DND-41 (cell line): ENCODE measurements at regions not wholly inside any gene's neighbourhood (a gene's known extent, or its start where the extent isn't known, plus 50 kb on each side); places are given as distances from the start of the nearest gene placed in this dataset.

Source experiments
- ATAC-seq: fragments of 200-7000 bp; cut with Tn5 transposase; 3 replicates; pipeline ENCODE4 v1.9.1; 2021; ENCODE audit warnings: low read depth; ENCODE audit not compliant: insufficient read depth
- DNase-seq: peaks from one replicate; pipeline ENCODE4 v3.0.0-alpha.2; 2020
- H2AFZ ChIP-seq: 2 replicates; pipeline ENCODE4 v1.6.0; 2012; ENCODE audit warnings: low read depth, low read length
- H3K27ac ChIP-seq: 2 replicates; pipeline ENCODE4 v1.5.1; 2012; ENCODE audit warnings: low read length, inconsistent platforms
- H3K27me3 ChIP-seq: fragments of 200-600 bp; sonication (generic); 2 replicates; pipeline ENCODE4 v1.6.0; 2012; ENCODE audit warnings: low read length, mild to moderate bottlenecking, inconsistent platforms; ENCODE audit not compliant: insufficient read depth, poor library complexity
- H3K36me3 ChIP-seq: 2 replicates; pipeline ENCODE4 v1.5.1; 2012; ENCODE audit warnings: low read length, inconsistent platforms; ENCODE audit not compliant: insufficient read depth
- H3K4me1 ChIP-seq: 2 replicates; pipeline ENCODE4 v1.5.1; 2012; ENCODE audit warnings: mild to moderate bottlenecking, low read length; ENCODE audit not compliant: insufficient read depth
- H3K4me2 ChIP-seq: 2 replicates; pipeline ENCODE4 v1.6.0; 2012; ENCODE audit warnings: mild to moderate bottlenecking, moderate library complexity, low read length, inconsistent platforms; ENCODE audit not compliant: insufficient read depth
- H3K4me3 ChIP-seq, 2 experiments: fragments of 200-600 bp in 1 of 2; shearing (Covaris generic) in 1 of 2; 2 replicates each; pipeline ENCODE4 v1.5.1; 2012 to 2016; ENCODE audit warnings: inconsistent platforms in 2 of 2, low read length in 2 of 2, mild to moderate bottlenecking in 2 of 2, low read depth in 1 of 2, moderate library complexity in 1 of 2
- H3K79me2 ChIP-seq: 2 replicates; pipeline ENCODE4 v1.6.0; 2012; ENCODE audit warnings: low read length, inconsistent platforms; ENCODE audit not compliant: insufficient read depth
- H3K9ac ChIP-seq: 2 replicates; pipeline ENCODE4 v1.6.0; 2012; ENCODE audit warnings: low read depth, mild to moderate bottlenecking, inconsistent platforms, low read length, moderate library complexity
- H3K9me3 ChIP-seq: 2 replicates; pipeline ENCODE4 v1.5.1; 2012; ENCODE audit warnings: low read length, moderate library complexity, mild to moderate bottlenecking, inconsistent platforms; ENCODE audit not compliant: insufficient read depth, severe bottlenecking
- H4K20me1 ChIP-seq: 2 replicates; pipeline ENCODE4 v1.6.0; 2012; ENCODE audit warnings: low read length; ENCODE audit not compliant: insufficient read depth
- EZH2 ChIP-seq: IDR thresholded peaks from 3 replicates; pipeline ENCODE4 v1.6.1; 2012; ENCODE audit warnings: borderline replicate concordance, low read depth, mild to moderate bottlenecking, moderate library complexity, low read length, inconsistent platforms; ENCODE audit not compliant: severe bottlenecking
- TF ChIP-seq, protein P1 (sequence below): IDR thresholded peaks from 2 replicates; pipeline ENCODE4 v1.5.1; 2012; ENCODE audit warnings: borderline replicate concordance, low read length, moderate library complexity, mild to moderate bottlenecking; ENCODE audit not compliant: poor library complexity, severe bottlenecking; ENCODE audit errors: extremely low read depth

DNA sequence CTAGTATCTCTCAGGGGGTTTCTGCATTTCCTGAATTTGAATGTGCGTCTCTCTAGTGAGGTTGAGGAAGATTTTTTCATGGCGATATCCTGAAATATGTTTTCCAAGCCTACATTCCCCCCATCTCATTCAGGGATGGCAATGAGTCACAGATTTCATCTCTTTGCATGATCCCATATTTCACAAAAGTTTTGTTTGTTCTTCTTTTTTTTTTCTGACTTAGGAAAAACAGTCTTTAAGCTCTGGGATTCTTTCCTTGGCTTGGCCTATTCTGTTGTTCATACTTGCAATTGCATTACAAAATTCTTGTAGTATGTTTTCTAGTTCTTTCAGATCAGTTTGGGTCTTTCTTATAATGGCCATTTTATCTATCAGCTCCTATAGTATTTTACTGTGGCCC lies 136.5 kb downstream of the DSEL start:
- Histone ChIP-seq H3K36me3 (no peaks in the 10 kb centered on the region), H4K20me1 (no peaks in the 10 kb centered on the region), H3K9ac (no peak overlapping the region), H3K9me3 (no peaks in the 10 kb centered on the region), H2AFZ (no peak overlapping the region), H3K27me3 (no peaks in the 10 kb centered on the region), H3K4me1 (no peaks in the 10 kb centered on the region), H3K27ac (no peak overlapping the region), H3K4me3 (no peak overlapping the region), H3K79me2 (no peaks in the 10 kb centered on the region), H3K4me2 (no peak overlapping the region)
- ATAC-seq (no peak), DNase-seq (no peak)
- TF ChIP-seq, protein P1, sequence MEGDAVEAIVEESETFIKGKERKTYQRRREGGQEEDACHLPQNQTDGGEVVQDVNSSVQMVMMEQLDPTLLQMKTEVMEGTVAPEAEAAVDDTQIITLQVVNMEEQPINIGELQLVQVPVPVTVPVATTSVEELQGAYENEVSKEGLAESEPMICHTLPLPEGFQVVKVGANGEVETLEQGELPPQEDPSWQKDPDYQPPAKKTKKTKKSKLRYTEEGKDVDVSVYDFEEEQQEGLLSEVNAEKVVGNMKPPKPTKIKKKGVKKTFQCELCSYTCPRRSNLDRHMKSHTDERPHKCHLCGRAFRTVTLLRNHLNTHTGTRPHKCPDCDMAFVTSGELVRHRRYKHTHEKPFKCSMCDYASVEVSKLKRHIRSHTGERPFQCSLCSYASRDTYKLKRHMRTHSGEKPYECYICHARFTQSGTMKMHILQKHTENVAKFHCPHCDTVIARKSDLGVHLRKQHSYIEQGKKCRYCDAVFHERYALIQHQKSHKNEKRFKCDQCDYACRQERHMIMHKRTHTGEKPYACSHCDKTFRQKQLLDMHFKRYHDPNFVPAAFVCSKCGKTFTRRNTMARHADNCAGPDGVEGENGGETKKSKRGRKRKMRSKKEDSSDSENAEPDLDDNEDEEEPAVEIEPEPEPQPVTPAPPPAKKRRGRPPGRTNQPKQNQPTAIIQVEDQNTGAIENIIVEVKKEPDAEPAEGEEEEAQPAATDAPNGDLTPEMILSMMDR: no peak
- no peak for TF ChIP-seq EZH2

DNA sequence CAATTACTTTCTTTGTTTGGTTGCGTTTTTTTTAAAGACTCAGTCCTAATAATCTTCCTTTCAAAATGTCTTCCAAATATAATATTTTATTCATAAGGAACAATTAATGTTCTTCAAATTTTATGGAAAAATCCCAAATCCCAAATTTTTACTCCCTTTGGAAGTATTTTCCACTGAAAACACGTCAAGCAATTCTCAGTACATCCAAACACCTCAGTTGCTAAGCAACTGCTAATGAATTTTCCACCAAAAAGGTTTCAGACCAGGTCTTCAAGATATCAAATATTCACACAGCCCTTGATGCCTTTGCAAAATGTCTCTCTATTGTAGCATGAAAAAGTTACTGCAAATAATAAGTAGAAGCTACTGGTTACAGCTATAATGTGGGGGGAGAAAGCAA lies 140.1 kb downstream of the DSEL start:
- no peak overlapping the region for H2AFZ ChIP-seq
- H3K4me3 ChIP-seq: no peak overlapping the region
- no peaks in the 10 kb centered on the region for H3K9me3 ChIP-seq
- no peak for TF ChIP-seq EZH2
- TF ChIP-seq, protein P1: no peak
- H3K4me1 ChIP-seq: no peaks in the 10 kb centered on the region
- ATAC-seq (no peak), DNase-seq (no peak)
- H3K27ac ChIP-seq: no peak overlapping the region
- no peaks in the 10 kb centered on the region for H3K36me3 ChIP-seq
- H3K27me3 ChIP-seq: no peaks in the 10 kb centered on the region
- no peak overlapping the region for H3K9ac ChIP-seq
- no peak overlapping the region for H3K4me2 ChIP-seq
- H4K20me1 ChIP-seq: no peaks in the 10 kb centered on the region
- H3K79me2 ChIP-seq: no peaks in the 10 kb centered on the region

DNA sequence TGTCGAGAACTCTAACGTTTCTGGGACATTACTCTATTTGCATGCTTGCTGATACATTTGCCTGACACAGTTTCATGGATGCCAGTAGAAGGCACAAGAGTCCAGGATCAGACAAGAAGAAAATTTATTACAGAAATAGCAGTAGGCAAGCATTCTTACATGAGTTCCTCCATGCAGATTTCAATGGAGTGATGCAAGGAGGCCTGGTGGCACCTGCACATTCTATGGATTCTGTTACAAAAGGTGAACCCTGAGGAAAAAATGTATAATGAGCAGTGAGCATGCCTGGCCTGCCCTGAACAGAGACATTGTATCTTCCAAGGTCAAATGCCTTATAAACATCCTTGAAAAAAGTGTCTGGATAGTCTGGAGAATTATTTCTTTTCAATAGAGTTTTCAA lies 142.9 kb downstream of the DSEL start:
- Histone ChIP-seq H3K9ac (no peak overlapping the region), H3K4me3 (no peak overlapping the region), H3K27me3 (no peaks in the 10 kb centered on the region), H3K79me2 (no peaks in the 10 kb centered on the region), H3K27ac (no peak overlapping the region), H3K4me2 (no peak overlapping the region), H3K36me3 (no peaks in the 10 kb centered on the region), H2AFZ (no peak overlapping the region), H4K20me1 (no peaks in the 10 kb centered on the region), H3K9me3 (no peaks in the 10 kb centered on the region), H3K4me1 (no peaks in the 10 kb centered on the region)
- no peak for ATAC-seq
- no peak for TF ChIP-seq EZH2
- TF ChIP-seq, protein P1: no peak
- no peak for DNase-seq

DNA sequence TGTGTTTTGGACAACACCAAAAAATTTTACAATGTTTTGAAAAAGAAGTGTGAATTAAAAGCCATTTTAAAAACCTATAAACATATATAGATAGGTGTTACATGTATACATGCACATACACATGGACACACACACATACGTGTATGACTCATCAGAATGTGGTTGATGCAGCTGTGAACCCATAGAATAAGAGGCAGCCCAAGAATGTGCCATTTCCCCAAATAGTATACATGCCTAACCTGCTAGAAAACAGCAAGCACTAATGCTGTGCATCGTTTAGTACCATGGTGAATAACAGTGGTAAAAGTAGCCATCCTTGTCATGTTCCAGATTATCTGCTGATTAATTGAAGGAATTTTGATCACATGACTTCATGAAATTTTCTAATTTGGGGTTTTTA lies 149.0 kb downstream of the DSEL start:
- H3K27me3 ChIP-seq: no peaks in the 10 kb centered on the region
- H4K20me1 ChIP-seq: no peaks in the 10 kb centered on the region
- H3K27ac ChIP-seq: no peak overlapping the region
- no peaks in the 10 kb centered on the region for H3K4me1 ChIP-seq
- TF ChIP-seq, protein P1: no peak
- H3K36me3 ChIP-seq: no peaks in the 10 kb centered on the region
- no peak overlapping the region for H3K9ac ChIP-seq
- no peak overlapping the region for H3K4me3 ChIP-seq
- ATAC-seq: no peak
- H2AFZ ChIP-seq: no peak overlapping the region
- no peak for DNase-seq
- H3K79me2 ChIP-seq: no peaks in the 10 kb centered on the region
- no peak overlapping the region for H3K4me2 ChIP-seq
- H3K9me3 ChIP-seq: no peaks in the 10 kb centered on the region
